ENCODE measurements at regions not wholly inside any gene's neighbourhood (a gene's known extent, or its start where the extent isn't known, plus 50 kb on each side); places are given as distances from the start of the nearest gene placed in this dataset.

DNA sequence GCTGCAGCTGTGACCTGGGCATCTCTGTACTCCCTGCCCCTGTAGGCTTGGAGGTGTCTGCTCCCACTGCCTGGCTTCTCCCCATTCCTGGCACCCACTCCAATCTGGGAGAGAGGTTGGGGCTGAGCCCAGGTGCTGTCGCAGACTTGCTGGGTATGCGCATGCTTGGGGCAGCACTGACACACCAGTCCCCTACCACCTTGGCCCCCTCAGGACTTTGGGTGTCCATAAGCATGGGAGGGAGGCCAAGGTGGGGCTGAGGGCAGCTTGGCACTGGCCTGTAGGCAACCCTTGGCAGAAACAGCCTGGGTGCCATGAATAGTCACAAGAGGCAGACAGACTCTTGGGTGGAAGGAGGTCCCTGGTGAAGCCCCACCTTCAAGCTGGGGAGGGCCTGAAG is 136.8 kb downstream of the QPCT start:
- no peak for ATAC-seq
- Mint-ChIP-seq H3K4me3 (no peak overlapping the region), H3K4me1 (no peaks in the 10 kb centered on the region), H3K36me3 (no peaks in the 10 kb centered on the region), H3K27ac (no peak overlapping the region), H3K9me3 (no peaks in the 10 kb centered on the region), H3K27me3 (ENCODE audit: low read depth in 2 of 2) (no peaks in the 10 kb centered on the region)
- H3K9me3 ChIP-seq (ENCODE audit: control insufficient read depth, insufficient read depth, low read length) = no peaks in the 10 kb centered on the region
- H3K4me1 ChIP-seq (ENCODE audit: control insufficient read depth, insufficient read depth, low read length) = no peaks in the 10 kb centered on the region
- H3K27me3 ChIP-seq (ENCODE audit: control insufficient read depth, insufficient read depth, low read length) = no peaks in the 10 kb centered on the region
- intact Hi-C loops (cut with micrococcal nuclease) = no loop called here
- H3K4me3 ChIP-seq (ENCODE audit: low read length) = no peak overlapping the region
- no peak for DNase-seq
- 100% methylated on average over 2 of the region's 2 CpGs for WGBS (ENCODE audit: insufficient coverage)
- H3K36me3 ChIP-seq (ENCODE audit: control insufficient read depth, insufficient read depth, low read length) = no peaks in the 10 kb centered on the region
- no peak overlapping the region for H3K27ac ChIP-seq (ENCODE audit: low read length)
- no peak for TF ChIP-seq CTCF (IDR thresholded peaks at IDR 0.05)

- WGBS (ENCODE audit: insufficient coverage) = 96% methylated on average over 5 of the region's 6 CpGs
- Histone ChIP-seq H3K36me3 (ENCODE audit: control insufficient read depth, insufficient read depth, low read length) (no peaks in the 10 kb centered on the region), H3K4me1 (ENCODE audit: control insufficient read depth, insufficient read depth, low read length) (no peaks in the 10 kb centered on the region), H3K27me3 (ENCODE audit: control insufficient read depth, insufficient read depth, low read length) (no peaks in the 10 kb centered on the region), H3K4me3 (ENCODE audit: low read length) (no peak overlapping the region), H3K9me3 (ENCODE audit: control insufficient read depth, insufficient read depth, low read length) (no peaks in the 10 kb centered on the region), H3K27ac (ENCODE audit: low read length) (no peak overlapping the region)
- peaks cover 0 to 2% of the 10 kb centered on the region in 2 donors for H3K9me3 Mint-ChIP-seq
- intact Hi-C loops (cut with micrococcal nuclease) = no loop called here
- DNase-seq (no peak), ATAC-seq (no peak)
- no peak overlapping the region for H3K4me3 Mint-ChIP-seq
- H3K4me1 Mint-ChIP-seq = no peaks in the 10 kb centered on the region
- TF ChIP-seq CTCF (IDR thresholded peaks at IDR 0.05) = no peak
- H3K27ac Mint-ChIP-seq = no peak overlapping the region
- H3K36me3 Mint-ChIP-seq = peaks cover 6% of the 10 kb centered on the region
- H3K27me3 Mint-ChIP-seq (ENCODE audit: low read depth in 2 of 2) = no peaks in the 10 kb centered on the region
Observed at GRCh38 chr2:37489041-37489456, 144.6 kb downstream of the QPCT start.

- peaks cover 6% of the 10 kb centered on the region for H3K36me3 Mint-ChIP-seq
- DNase-seq = no peak
- TF ChIP-seq CTCF (IDR thresholded peaks at IDR 0.05) = no peak
- ATAC-seq = no peak
- Histone ChIP-seq H3K27ac (ENCODE audit: low read length) (no peak overlapping the region), H3K27me3 (ENCODE audit: control insufficient read depth, insufficient read depth, low read length) (no peaks in the 10 kb centered on the region), H3K36me3 (ENCODE audit: control insufficient read depth, insufficient read depth, low read length) (no peaks in the 10 kb centered on the region), H3K4me1 (ENCODE audit: control insufficient read depth, insufficient read depth, low read length) (no peaks in the 10 kb centered on the region), H3K9me3 (ENCODE audit: control insufficient read depth, insufficient read depth, low read length) (no peaks in the 10 kb centered on the region), H3K4me3 (ENCODE audit: low read length) (no peak overlapping the region)
- H3K27ac Mint-ChIP-seq = no peak overlapping the region
- peaks cover 0 to 2% of the 10 kb centered on the region in 2 donors for H3K9me3 Mint-ChIP-seq
- H3K27me3 Mint-ChIP-seq (ENCODE audit: low read depth in 2 of 2) = no peaks in the 10 kb centered on the region
- no CpG with 5 or more reads among the region's 1 CpG for WGBS (ENCODE audit: insufficient coverage)
- intact Hi-C loops (cut with micrococcal nuclease) = no loop called here
- no peaks in the 10 kb centered on the region for H3K4me1 Mint-ChIP-seq
- no peak overlapping the region for H3K4me3 Mint-ChIP-seq
Observed at GRCh38 chr2:37489536-37489935, 145.1 kb downstream of the QPCT start.

- no peak overlapping the region for H3K4me3 Mint-ChIP-seq
- H3K4me1 ChIP-seq (ENCODE audit: control insufficient read depth, insufficient read depth, low read length) = no peaks in the 10 kb centered on the region
- H3K27me3 Mint-ChIP-seq (ENCODE audit: low read depth in 2 of 2) = peaks cover 9 to 17% of the 10 kb centered on the region in 2 donors
- ATAC-seq (no peak), DNase-seq (no peak)
- H3K4me1 Mint-ChIP-seq = no peaks in the 10 kb centered on the region
- H3K27me3 ChIP-seq (ENCODE audit: control insufficient read depth, insufficient read depth, low read length) = no peaks in the 10 kb centered on the region
- peaks cover 0 to 2% of the 10 kb centered on the region in 2 donors for H3K9me3 Mint-ChIP-seq
- H3K27ac Mint-ChIP-seq = no peak overlapping the region
- no peak overlapping the region for H3K27ac ChIP-seq (ENCODE audit: low read length)
- TF ChIP-seq CTCF (IDR thresholded peaks at IDR 0.05) = no peak
- WGBS (ENCODE audit: insufficient coverage) = 100% methylated on average over 1 of the region's 3 CpGs
- no peaks in the 10 kb centered on the region for H3K36me3 ChIP-seq (ENCODE audit: control insufficient read depth, insufficient read depth, low read length)
- peaks cover 24% of the 10 kb centered on the region for H3K36me3 Mint-ChIP-seq
- H3K4me3 ChIP-seq (ENCODE audit: low read length) = no peak overlapping the region
- intact Hi-C loops (cut with micrococcal nuclease) = no loop called here
- H3K9me3 ChIP-seq (ENCODE audit: control insufficient read depth, insufficient read depth, low read length) = no peaks in the 10 kb centered on the region
Observed at GRCh38 chr2:37493425-37493824, 149.0 kb downstream of the QPCT start.
